HCEC 1CT (cell line): ENCODE measurements at regions not wholly inside any gene's neighbourhood (a gene's known extent, or its start where the extent isn't known, plus 50 kb on each side); places are given as distances from the start of the nearest gene placed in this dataset.

Experiments used
- DNase-seq: peaks from one replicate; pipeline ENCODE4 v3.0.0-alpha.2; 2017

GRCh38 chr2:145688156-145688555 lies 1168.2 kb upstream of the ZEB2 start:
- DNase-seq = no peak

- no peak for DNase-seq
Measured at GRCh38 chr2:145687442-145688134, 1167.7 kb upstream of the ZEB2 start.

GRCh38 chr2:145685383-145686050 lies 1165.6 kb upstream of the ZEB2 start:
- no peak for DNase-seq

GRCh38 chr2:145682546-145683157 lies 1162.7 kb upstream of the ZEB2 start:
- DNase-seq = peak; percentile 17

GRCh38 chr2:145680276-145680675 lies 1160.4 kb upstream of the ZEB2 start:
- no peak for DNase-seq

- no peak for DNase-seq
Measured at GRCh38 chr2:145677371-145677770, 1157.5 kb upstream of the ZEB2 start.

- DNase-seq = no peak
Measured at GRCh38 chr2:145674705-145675104, 1154.8 kb upstream of the ZEB2 start.

- DNase-seq = no peak
Measured at GRCh38 chr2:145669301-145669700, 1149.4 kb upstream of the ZEB2 start.

GRCh38 chr2:145666552-145666951 lies 1146.6 kb upstream of the ZEB2 start:
- DNase-seq = no peak

- no peak for DNase-seq
Measured at GRCh38 chr2:145657265-145657664, 1137.3 kb upstream of the ZEB2 start.

GRCh38 chr2:145655165-145655765 lies 1135.3 kb upstream of the ZEB2 start:
- no peak for DNase-seq

- peak; percentile 16 for DNase-seq
Measured at GRCh38 chr2:145654746-145655145, 1134.8 kb upstream of the ZEB2 start.

- DNase-seq = no peak
Measured at GRCh38 chr2:145654156-145654555, 1134.2 kb upstream of the ZEB2 start.

GRCh38 chr2:145653553-145653952 lies 1133.6 kb upstream of the ZEB2 start:
- DNase-seq = peak; percentile 46

GRCh38 chr2:145652571-145653545 lies 1132.9 kb upstream of the ZEB2 start:
- DNase-seq = peak; percentile 98

GRCh38 chr2:145652036-145652435 lies 1132.1 kb upstream of the ZEB2 start:
- DNase-seq = peak; percentile 22

- no peak for DNase-seq
Measured at GRCh38 chr2:145650226-145650625, 1130.3 kb upstream of the ZEB2 start.

- DNase-seq = no peak
Measured at GRCh38 chr2:145649061-145649460, 1129.1 kb upstream of the ZEB2 start.

- no peak for DNase-seq
Measured at GRCh38 chr2:145644820-145645302, 1124.9 kb upstream of the ZEB2 start.

- DNase-seq = no peak
Measured at GRCh38 chr2:145638675-145639074, 1118.8 kb upstream of the ZEB2 start.

GRCh38 chr2:145635706-145636427 lies 1115.9 kb upstream of the ZEB2 start:
- peak; percentile 38 for DNase-seq

- peak; percentile 23 for DNase-seq
Measured at GRCh38 chr2:145631561-145631960, 1111.6 kb upstream of the ZEB2 start.
